ENCODE measurements at regions not wholly inside any gene's neighbourhood (a gene's known extent, or its start where the extent isn't known, plus 50 kb on each side); places are given as distances from the start of the nearest gene placed in this dataset.

GRCh38 chr13:70895599-70895998, 787.3 kb upstream of the KLHL1 start:
- H3K4me3 Mint-ChIP-seq: no peak overlapping the region
- DNase-seq: no peak
- POLR2A ChIA-PET: no interaction called here
- CTCF ChIA-PET: no interaction called here
- H3K36me3 Mint-ChIP-seq (ENCODE audit: low read depth): no peaks in the 10 kb centered on the region
- H3K9me3 Mint-ChIP-seq: peaks cover 2% of the 10 kb centered on the region
- H3K27ac Mint-ChIP-seq: no peak overlapping the region
- H3K27me3 Mint-ChIP-seq: no peaks in the 10 kb centered on the region
- H3K4me1 Mint-ChIP-seq: no peaks in the 10 kb centered on the region

- no peaks in the 10 kb centered on the region for H3K36me3 Mint-ChIP-seq (ENCODE audit: low read depth)
- H3K4me1 Mint-ChIP-seq: no peaks in the 10 kb centered on the region
- ChIA-PET POLR2A (no interaction called here), CTCF (no interaction called here)
- no peak overlapping the region for H3K27ac Mint-ChIP-seq
- H3K4me3 Mint-ChIP-seq: no peak overlapping the region
- no peak for DNase-seq
- H3K27me3 Mint-ChIP-seq: no peaks in the 10 kb centered on the region
- peaks cover 2% of the 10 kb centered on the region for H3K9me3 Mint-ChIP-seq
Observed at GRCh38 chr13:70894258-70894657, 786.0 kb upstream of the KLHL1 start.

- H3K36me3 Mint-ChIP-seq (ENCODE audit: low read depth): no peaks in the 10 kb centered on the region
- POLR2A ChIA-PET: no interaction called here
- H3K4me1 Mint-ChIP-seq: no peaks in the 10 kb centered on the region
- H3K27ac Mint-ChIP-seq: no peak overlapping the region
- H3K4me3 Mint-ChIP-seq: no peak overlapping the region
- CTCF ChIA-PET: no interaction called here
- H3K9me3 Mint-ChIP-seq: peaks cover 2% of the 10 kb centered on the region
- no peak for DNase-seq
- no peaks in the 10 kb centered on the region for H3K27me3 Mint-ChIP-seq
Observed at GRCh38 chr13:70893832-70894231, 785.6 kb upstream of the KLHL1 start.

- no peaks in the 10 kb centered on the region for H3K4me1 Mint-ChIP-seq
- no peak overlapping the region for H3K4me3 Mint-ChIP-seq
- no peak for DNase-seq
- H3K36me3 Mint-ChIP-seq (ENCODE audit: low read depth): no peaks in the 10 kb centered on the region
- ChIA-PET CTCF (no interaction called here), POLR2A (interaction anchor here (0.6 kb wide), 1 partner anchor 77 kb away, joined by 3 read pairs; no protein-coding TSS in a partner anchor)
- no peak overlapping the region for H3K27ac Mint-ChIP-seq
- H3K9me3 Mint-ChIP-seq: peaks cover 3% of the 10 kb centered on the region
- H3K27me3 Mint-ChIP-seq: no peaks in the 10 kb centered on the region
Observed at GRCh38 chr13:70890289-70890688, 782.0 kb upstream of the KLHL1 start.

GRCh38 chr13:70889163-70889562, 780.9 kb upstream of the KLHL1 start:
- H3K27ac Mint-ChIP-seq: no peak overlapping the region
- no peaks in the 10 kb centered on the region for H3K36me3 Mint-ChIP-seq (ENCODE audit: low read depth)
- no peaks in the 10 kb centered on the region for H3K27me3 Mint-ChIP-seq
- H3K4me1 Mint-ChIP-seq: no peaks in the 10 kb centered on the region
- ChIA-PET CTCF (no interaction called here), POLR2A (no interaction called here)
- H3K4me3 Mint-ChIP-seq: no peak overlapping the region
- no peak for DNase-seq
- peaks cover 3% of the 10 kb centered on the region for H3K9me3 Mint-ChIP-seq

GRCh38 chr13:70884196-70884595, 775.9 kb upstream of the KLHL1 start:
- ChIA-PET CTCF (no interaction called here), POLR2A (no interaction called here)
- no peak for DNase-seq
- H3K27me3 Mint-ChIP-seq: no peaks in the 10 kb centered on the region
- no peak overlapping the region for H3K27ac Mint-ChIP-seq
- no peak overlapping the region for H3K4me3 Mint-ChIP-seq
- H3K9me3 Mint-ChIP-seq: peaks cover 3% of the 10 kb centered on the region
- no peaks in the 10 kb centered on the region for H3K36me3 Mint-ChIP-seq (ENCODE audit: low read depth)
- no peaks in the 10 kb centered on the region for H3K4me1 Mint-ChIP-seq

DNA sequence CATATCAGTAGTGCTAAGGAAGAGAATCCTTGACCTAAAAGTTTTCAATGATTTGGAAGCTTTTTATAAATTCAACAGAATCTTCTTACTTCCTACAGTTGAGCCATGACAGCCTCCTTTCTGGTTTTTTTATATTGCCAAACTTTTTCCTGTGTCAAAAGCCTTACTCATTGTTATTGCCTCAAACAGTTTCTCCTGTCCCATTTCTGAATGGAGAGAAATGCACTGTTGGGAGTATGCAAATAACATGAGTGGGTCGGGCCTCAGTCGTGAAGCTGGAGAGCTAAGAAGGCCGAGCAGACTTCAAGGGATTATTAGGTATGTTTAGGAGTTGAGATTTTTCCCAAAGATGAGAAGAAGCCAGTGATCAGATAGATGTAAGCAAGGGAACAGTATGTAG, 766.4 kb upstream of the KLHL1 start:
- Mint-ChIP-seq H3K4me3 (no peak overlapping the region), H3K27me3 (no peaks in the 10 kb centered on the region), H3K27ac (no peak overlapping the region), H3K36me3 (ENCODE audit: low read depth) (no peaks in the 10 kb centered on the region), H3K4me1 (no peaks in the 10 kb centered on the region), H3K9me3 (peaks cover 2% of the 10 kb centered on the region)
- no peak for DNase-seq
- CTCF ChIA-PET: no interaction called here
- POLR2A ChIA-PET: no interaction called here

GRCh38 chr13:70864731-70865130, 756.5 kb upstream of the KLHL1 start:
- no peak overlapping the region for H3K27ac Mint-ChIP-seq
- H3K4me3 Mint-ChIP-seq: no peak overlapping the region
- no peaks in the 10 kb centered on the region for H3K4me1 Mint-ChIP-seq
- H3K27me3 Mint-ChIP-seq: no peaks in the 10 kb centered on the region
- ChIA-PET POLR2A (no interaction called here), CTCF (no interaction called here)
- H3K36me3 Mint-ChIP-seq (ENCODE audit: low read depth): no peaks in the 10 kb centered on the region
- H3K9me3 Mint-ChIP-seq: no peaks in the 10 kb centered on the region
- no peak for DNase-seq

- H3K4me1 Mint-ChIP-seq: no peaks in the 10 kb centered on the region
- H3K9me3 Mint-ChIP-seq: no peaks in the 10 kb centered on the region
- no peaks in the 10 kb centered on the region for H3K27me3 Mint-ChIP-seq
- H3K36me3 Mint-ChIP-seq (ENCODE audit: low read depth): no peaks in the 10 kb centered on the region
- no peak overlapping the region for H3K27ac Mint-ChIP-seq
- POLR2A ChIA-PET: no interaction called here
- no peak for DNase-seq
- CTCF ChIA-PET: no interaction called here
- no peak overlapping the region for H3K4me3 Mint-ChIP-seq
Observed at GRCh38 chr13:70856711-70857110, 748.5 kb upstream of the KLHL1 start.

- Mint-ChIP-seq H3K27me3 (no peaks in the 10 kb centered on the region), H3K27ac (no peak overlapping the region)
Observed at GRCh38 chr13:70856025-70856424, 747.8 kb upstream of the KLHL1 start.

GRCh38 chr13:70849222-70849621, 741.0 kb upstream of the KLHL1 start:
- no peaks in the 10 kb centered on the region for H3K4me1 Mint-ChIP-seq
- CTCF ChIA-PET: no interaction called here
- H3K27me3 Mint-ChIP-seq: no peaks in the 10 kb centered on the region
- H3K4me3 Mint-ChIP-seq: no peak overlapping the region
- no peak for DNase-seq
- no peaks in the 10 kb centered on the region for H3K36me3 Mint-ChIP-seq (ENCODE audit: low read depth)
- POLR2A ChIA-PET: no interaction called here
- no peak overlapping the region for H3K27ac Mint-ChIP-seq
- no peaks in the 10 kb centered on the region for H3K9me3 Mint-ChIP-seq

More at GRCh38 chr13:70856025-70856424, 747.8 kb upstream of the KLHL1 start:
- no peaks in the 10 kb centered on the region for H3K9me3 Mint-ChIP-seq
- H3K4me3 Mint-ChIP-seq: no peak overlapping the region
- DNase-seq: no peak
- ChIA-PET CTCF (no interaction called here), POLR2A (no interaction called here)
- H3K36me3 Mint-ChIP-seq (ENCODE audit: low read depth): no peaks in the 10 kb centered on the region
- H3K4me1 Mint-ChIP-seq: no peaks in the 10 kb centered on the region

GRCh38 chr13:70844391-70845108, 736.3 kb upstream of the KLHL1 start:
- no peak for DNase-seq
- H3K9me3 Mint-ChIP-seq: no peaks in the 10 kb centered on the region
- no peaks in the 10 kb centered on the region for H3K36me3 Mint-ChIP-seq (ENCODE audit: low read depth)
- POLR2A ChIA-PET: no interaction called here
- H3K27ac Mint-ChIP-seq: no peak overlapping the region
- no peaks in the 10 kb centered on the region for H3K27me3 Mint-ChIP-seq
- no peaks in the 10 kb centered on the region for H3K4me1 Mint-ChIP-seq
- CTCF ChIA-PET: no interaction called here
- no peak overlapping the region for H3K4me3 Mint-ChIP-seq

DNA sequence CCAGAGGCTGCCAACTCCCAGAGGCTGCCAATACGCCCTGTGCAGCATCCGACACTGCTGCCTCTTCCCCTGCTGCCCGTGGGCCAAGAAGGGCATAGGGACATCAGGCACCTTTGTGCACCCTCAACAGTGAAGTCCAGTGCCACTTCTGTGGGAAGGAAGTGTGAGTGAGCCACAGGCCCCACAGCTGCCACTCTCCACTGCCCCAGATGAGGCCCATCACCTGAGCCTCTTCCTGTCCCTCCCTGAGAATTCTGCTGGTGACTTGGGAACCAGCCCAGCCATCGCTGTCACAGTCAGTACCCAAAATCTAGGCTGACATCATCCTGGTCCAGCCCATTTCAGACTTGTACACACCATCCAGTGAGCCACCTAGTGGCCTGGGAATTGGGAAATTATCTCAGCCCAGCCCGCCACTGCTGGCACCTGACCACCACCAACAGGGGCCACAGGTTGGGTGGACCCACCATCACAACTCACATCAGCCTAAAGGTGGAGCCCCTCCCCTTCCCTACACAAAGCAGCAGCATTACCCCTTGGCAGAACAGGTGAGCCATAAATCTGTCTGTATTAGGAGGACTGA, 733.9 kb upstream of the KLHL1 start:
- H3K4me1 Mint-ChIP-seq: no peaks in the 10 kb centered on the region
- H3K27ac Mint-ChIP-seq: no peak overlapping the region
- no peaks in the 10 kb centered on the region for H3K36me3 Mint-ChIP-seq (ENCODE audit: low read depth)
- no peaks in the 10 kb centered on the region for H3K27me3 Mint-ChIP-seq
- DNase-seq: no peak
- POLR2A ChIA-PET: no interaction called here
- no peaks in the 10 kb centered on the region for H3K9me3 Mint-ChIP-seq
- CTCF ChIA-PET: no interaction called here
- no peak overlapping the region for H3K4me3 Mint-ChIP-seq

GRCh38 chr13:70841240-70842061, 733.2 kb upstream of the KLHL1 start:
- POLR2A ChIA-PET: no interaction called here
- Mint-ChIP-seq H3K4me1 (no peaks in the 10 kb centered on the region), H3K36me3 (ENCODE audit: low read depth) (no peaks in the 10 kb centered on the region), H3K27me3 (no peaks in the 10 kb centered on the region), H3K4me3 (no peak overlapping the region), H3K9me3 (no peaks in the 10 kb centered on the region), H3K27ac (no peak overlapping the region)
- no peak for DNase-seq
- CTCF ChIA-PET: no interaction called here
